AG04450 (cell line): ENCODE measurements at regions not wholly inside any gene's neighbourhood (a gene's known extent, or its start where the extent isn't known, plus 50 kb on each side); places are given as distances from the start of the nearest gene placed in this dataset.
"Not testable (repeated sequence)": the region's sequence is repeated elsewhere in the genome, so short reads cannot be mapped to it uniquely, and the experiment has no call there.

ENCODE experiments used
- CTCF ChIA-PET: fragments of 300-600, 350-600 bp; formaldehyde crosslinking; extraction: SDS; loops from one replicate; lab custom pipeline; 2022; ENCODE audit warnings: antibody characterized with exemption, inconsistent platforms; lab: Charles Lee
- POLR2A ChIA-PET: fragments of 350-600 bp; formaldehyde crosslinking; extraction: SDS; loops from one replicate; lab custom pipeline; 2021; ENCODE audit warnings: antibody characterized with exemption, inconsistent platforms; lab: Yijun Ruan, JAX
- DNase-seq: peaks from one replicate; pipeline ENCODE4 v3.0.0-alpha.2; 2011; ENCODE audit warnings: low read depth, low spot score
- H3K27ac ChIP-seq: one replicate; pipeline ENCODE4 v1.5.1; 2012; ENCODE audit warnings: low read depth, low read length, control low read depth
- H3K27me3 ChIP-seq: one replicate; pipeline ENCODE4 v1.6.0; 2012; ENCODE audit warnings: low read length; ENCODE audit not compliant: control insufficient read depth, insufficient read depth
- H3K4me3 ChIP-seq: 2 replicates; pipeline ENCODE4 v1.5.1; 2011; ENCODE audit warnings: mild to moderate bottlenecking, low read depth, low read length, control low read depth
- H3K9me3 ChIP-seq: 2 replicates; pipeline ENCODE4 v1.5.1; 2012; ENCODE audit warnings: low read length; ENCODE audit not compliant: control insufficient read depth, insufficient read depth
- CTCF ChIP-seq: IDR thresholded peaks from 2 replicates; pipeline ENCODE4 v1.5.1; 2011; ENCODE audit warnings: low read depth, low read length, control low read depth, inconsistent platforms

- POLR2A ChIA-PET = no interaction called here
These were observed 534.3 kb upstream of the OLFM3 start for GRCh38 chr1:102531036-102531435.

GRCh38 chr1:102529446-102529845, 532.7 kb upstream of the OLFM3 start:
- TF ChIP-seq CTCF = no peak
- CTCF ChIA-PET = no interaction called here
- H3K27ac ChIP-seq = no peak overlapping the region
- POLR2A ChIA-PET = no interaction called here
- no peaks in the 10 kb centered on the region for H3K27me3 ChIP-seq
- H3K4me3 ChIP-seq = no peak overlapping the region
- DNase-seq = no peak
- no peaks in the 10 kb centered on the region for H3K9me3 ChIP-seq

More at GRCh38 chr1:102531036-102531435, 534.3 kb upstream of the OLFM3 start:
- no peak overlapping the region for H3K4me3 ChIP-seq
- no peak for TF ChIP-seq CTCF
- H3K9me3 ChIP-seq = no peaks in the 10 kb centered on the region
- CTCF ChIA-PET = no interaction called here
- DNase-seq = no peak
- H3K27ac ChIP-seq = no peak overlapping the region
- H3K27me3 ChIP-seq = no peaks in the 10 kb centered on the region

GRCh38 chr1:102500758-102501157, 504.0 kb upstream of the OLFM3 start:
- TF ChIP-seq CTCF = no peak
- Histone ChIP-seq H3K27ac (no peak overlapping the region), H3K27me3 (no peaks in the 10 kb centered on the region), H3K9me3 (no peaks in the 10 kb centered on the region), H3K4me3 (no peak overlapping the region)
- POLR2A ChIA-PET = no interaction called here
- no peak for DNase-seq
- CTCF ChIA-PET = interaction anchor here (0.5 to 0.8 kb wide), 2 partner anchors 17 to 263 kb away, joined by 3 read pairs; no protein-coding TSS in a partner anchor

- CTCF ChIA-PET = no interaction called here
- no peak for TF ChIP-seq CTCF
- Histone ChIP-seq H3K9me3 (no peaks in the 10 kb centered on the region), H3K4me3 (no peak overlapping the region), H3K27ac (no peak overlapping the region), H3K27me3 (no peaks in the 10 kb centered on the region)
- POLR2A ChIA-PET = no interaction called here
- no peak for DNase-seq
These were observed 502.2 kb upstream of the OLFM3 start for GRCh38 chr1:102498929-102499328.

GRCh38 chr1:102497810-102498209, 501.1 kb upstream of the OLFM3 start:
- H3K27ac ChIP-seq, POLR2A ChIA-PET, H3K4me3 ChIP-seq: not testable (repeated sequence)

GRCh38 chr1:102472520-102472919, 475.8 kb upstream of the OLFM3 start:
- no peak for TF ChIP-seq CTCF
- no peaks in the 10 kb centered on the region; the same call in 1 of the 2 replicates for H3K9me3 ChIP-seq
- DNase-seq = no peak
- CTCF ChIA-PET = no interaction called here
- POLR2A ChIA-PET = no interaction called here
- no peak overlapping the region for H3K27ac ChIP-seq
- H3K4me3 ChIP-seq = no peak overlapping the region
- H3K27me3 ChIP-seq = no peaks in the 10 kb centered on the region

More at GRCh38 chr1:102497810-102498209, 501.1 kb upstream of the OLFM3 start:
- CTCF ChIA-PET, DNase-seq, H3K9me3 ChIP-seq, H3K27me3 ChIP-seq: not testable (repeated sequence)
